Fibroblast of skin of right quadriceps (primary cell): ENCODE measurements at regions not wholly inside any gene's neighbourhood (a gene's known extent, or its start where the extent isn't known, plus 50 kb on each side); places are given as distances from the start of the nearest gene placed in this dataset.

Experiments
- DNase-seq: peaks from one replicate; pipeline ENCODE4 v3.0.0-alpha.2; 2013

DNA sequence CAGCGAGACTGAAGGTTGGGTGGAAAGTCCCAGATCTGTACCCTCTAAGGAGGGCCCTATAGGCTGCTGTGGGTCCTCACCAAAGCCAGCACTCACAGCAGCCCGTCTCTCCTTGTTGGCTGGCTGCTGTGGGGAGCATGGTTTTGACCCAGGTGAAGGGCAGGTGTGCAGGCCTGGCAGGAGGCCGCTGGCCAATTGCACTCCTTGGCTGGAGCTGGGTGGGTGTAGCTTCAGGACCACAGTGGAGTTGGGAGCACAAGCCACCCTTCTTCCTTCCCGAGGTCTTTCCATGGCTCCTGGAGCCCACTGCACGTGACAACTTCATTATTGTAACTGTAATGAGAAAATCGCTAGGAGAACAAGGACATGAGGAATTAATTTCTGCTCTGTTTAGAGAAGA lies 287.7 kb upstream of the FOXQ1 start:
- DNase-seq: no peak

- DNase-seq: no peak
These were observed 288.7 kb upstream of the FOXQ1 start for GRCh38 chr6:1023229-1023628.

GRCh38 chr6:1022719-1023118 lies 289.2 kb upstream of the FOXQ1 start:
- no peak for DNase-seq

- no peak for DNase-seq
These were observed 291.1 kb upstream of the FOXQ1 start for GRCh38 chr6:1020837-1021236.

- DNase-seq: no peak
These were observed 291.8 kb upstream of the FOXQ1 start for GRCh38 chr6:1020133-1020532.

DNA sequence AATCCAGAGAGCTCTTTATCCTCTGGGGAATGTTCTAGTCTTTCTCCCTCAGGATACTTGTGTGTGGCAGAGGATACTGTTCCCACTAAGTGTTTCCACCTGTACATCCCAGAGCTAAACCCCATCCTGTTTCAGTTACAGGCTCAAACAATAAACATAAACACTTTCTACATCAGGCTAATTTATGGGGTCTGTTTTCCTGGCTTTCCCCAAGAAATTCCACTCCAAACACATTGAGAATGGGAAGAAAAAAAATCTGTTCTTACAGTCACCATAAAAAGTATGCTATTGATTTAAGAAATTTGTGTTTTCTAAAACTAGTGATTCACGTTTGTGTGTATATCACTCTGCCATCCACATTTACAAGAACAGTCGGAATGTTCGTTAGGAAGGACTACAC lies 293.9 kb upstream of the FOXQ1 start:
- DNase-seq: no peak

DNA sequence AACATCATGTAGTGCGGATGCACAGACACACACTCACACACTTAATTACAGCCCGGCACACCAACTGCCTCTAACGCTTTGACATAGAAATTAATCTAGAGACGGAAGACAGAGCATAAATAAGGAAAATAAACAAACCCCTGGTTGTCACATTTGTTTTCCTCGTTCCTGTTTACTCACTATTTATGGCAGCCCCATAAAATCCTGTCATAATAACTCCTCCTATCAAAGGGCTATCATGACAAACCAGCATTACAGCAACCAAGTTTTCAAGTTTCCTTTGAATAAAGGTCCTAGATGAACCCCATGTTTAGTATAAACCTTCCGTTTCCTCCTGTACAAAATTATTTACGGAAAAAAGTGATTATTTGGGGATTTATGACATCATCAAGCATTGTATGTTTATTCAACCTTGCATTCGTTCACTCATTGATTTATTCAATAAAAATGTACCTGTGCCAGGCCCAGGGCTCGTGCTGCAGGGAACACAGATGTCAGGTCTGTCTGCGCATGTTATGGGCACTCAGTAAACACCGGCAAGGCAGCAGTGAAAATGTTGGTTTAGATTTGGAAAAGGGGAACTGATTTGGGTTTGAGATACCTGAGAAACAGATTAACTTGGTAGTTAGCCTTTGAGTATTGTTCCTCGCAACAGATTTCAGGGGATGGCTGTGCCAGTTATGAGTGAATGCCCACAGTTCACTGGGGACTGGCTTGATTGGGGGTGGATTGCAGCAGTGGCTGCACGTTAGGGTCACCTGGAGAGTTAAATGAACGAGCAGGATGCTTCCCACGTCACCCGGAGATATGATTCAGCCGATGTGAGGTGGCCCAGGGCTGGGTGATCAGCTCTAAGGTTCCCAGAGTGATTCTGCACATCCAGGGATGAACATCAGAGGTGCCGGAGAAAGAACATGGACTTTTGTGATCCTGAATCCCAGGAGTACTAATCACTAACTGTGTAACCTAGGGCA lies 295.3 kb upstream of the FOXQ1 start:
- no peak for DNase-seq

DNA sequence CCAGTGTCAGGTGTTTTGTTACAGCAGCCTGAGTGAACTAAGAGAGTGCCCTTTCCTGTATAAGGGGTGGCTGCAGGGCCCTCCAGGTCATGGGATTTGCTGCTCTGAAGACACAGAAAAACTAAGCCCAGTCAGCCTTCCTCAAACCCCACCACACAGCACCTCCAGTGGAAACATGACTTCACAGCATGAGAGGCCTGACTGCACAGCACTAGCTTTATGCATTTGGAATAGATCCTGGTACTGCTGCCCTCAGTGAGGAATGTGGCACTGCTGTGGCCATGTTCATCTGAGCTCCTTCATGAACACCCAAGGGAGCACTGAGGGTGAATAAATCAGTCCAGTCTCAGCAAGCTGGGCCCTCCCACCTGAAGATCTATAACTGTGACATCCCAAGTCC lies 296.1 kb upstream of the FOXQ1 start:
- DNase-seq: no peak

GRCh38 chr6:1014431-1014807 lies 297.5 kb upstream of the FOXQ1 start:
- DNase-seq: no peak

DNA sequence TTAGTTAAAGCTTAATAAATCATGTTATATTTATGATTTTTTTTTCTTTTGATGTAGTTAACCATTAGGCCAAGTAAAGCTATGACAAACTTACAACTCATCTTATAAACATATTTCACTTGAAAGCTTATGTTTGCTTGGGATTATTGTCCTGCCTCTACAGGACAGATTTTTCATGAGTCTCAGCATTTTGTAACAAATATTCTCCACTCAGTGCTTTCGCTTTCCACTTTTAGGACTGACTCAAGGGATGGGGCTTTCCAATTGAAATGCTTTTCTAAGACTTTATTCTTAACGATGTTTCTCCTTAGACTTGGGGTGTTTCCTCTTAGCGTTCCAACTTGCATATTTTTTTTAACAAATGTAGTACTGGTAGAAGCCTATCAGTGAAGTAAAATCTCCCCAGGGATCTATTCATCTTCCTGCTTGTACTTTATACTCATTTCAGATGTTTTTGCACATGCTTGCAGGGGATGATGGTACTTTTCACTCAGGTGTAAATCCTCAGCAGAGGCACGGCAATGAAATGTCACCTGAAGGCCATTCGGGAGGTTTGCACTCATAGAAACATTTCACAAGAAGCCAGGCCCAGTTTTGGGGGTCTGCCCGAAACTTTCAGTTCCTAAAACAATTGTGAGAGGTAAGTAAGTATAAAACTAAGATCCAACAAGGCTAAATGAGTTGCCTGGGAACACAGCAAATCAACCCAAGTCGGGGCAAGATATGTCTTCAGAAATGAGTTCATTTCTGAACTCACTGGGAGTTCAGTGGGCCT lies 298.1 kb upstream of the FOXQ1 start:
- DNase-seq: no peak

DNA sequence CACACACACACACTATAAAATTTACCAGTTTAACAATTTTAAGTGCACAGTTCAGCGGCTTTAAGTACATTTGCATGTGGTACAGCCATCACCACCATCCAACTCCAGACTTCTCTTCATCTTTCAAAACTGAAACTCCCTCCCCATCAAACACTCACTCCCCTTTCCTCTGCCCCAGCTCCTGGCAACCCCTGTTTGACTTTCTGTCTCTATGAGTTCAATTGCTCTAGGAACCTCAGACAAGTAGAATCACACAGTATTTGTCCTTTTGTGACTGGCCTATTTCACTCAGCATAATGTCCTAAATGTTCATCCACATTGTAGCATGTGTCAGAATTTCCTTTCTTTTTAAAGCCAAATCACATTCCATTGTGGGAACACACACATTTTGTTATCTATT lies 302.8 kb upstream of the FOXQ1 start:
- no peak for DNase-seq

DNA sequence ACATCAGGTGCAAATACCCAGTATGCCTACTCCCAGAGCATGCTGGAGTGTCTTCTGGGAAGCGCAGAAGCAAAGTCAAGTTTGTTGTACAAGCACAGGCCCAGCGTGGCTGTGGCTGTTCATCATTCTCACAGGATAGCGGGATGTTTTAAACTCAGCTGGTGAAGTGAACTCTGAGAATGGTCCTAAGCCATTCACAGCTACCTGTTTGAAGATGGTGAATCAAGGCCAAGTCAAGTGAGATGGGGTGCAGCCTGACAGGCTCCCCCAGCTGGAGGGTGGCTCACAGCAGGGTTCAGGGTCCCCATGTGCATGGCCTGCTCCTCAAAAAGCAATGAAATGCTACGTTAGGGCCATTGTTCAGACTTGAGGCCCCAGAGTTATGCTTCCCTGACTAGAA lies 304.7 kb upstream of the FOXQ1 start:
- no peak for DNase-seq

DNA sequence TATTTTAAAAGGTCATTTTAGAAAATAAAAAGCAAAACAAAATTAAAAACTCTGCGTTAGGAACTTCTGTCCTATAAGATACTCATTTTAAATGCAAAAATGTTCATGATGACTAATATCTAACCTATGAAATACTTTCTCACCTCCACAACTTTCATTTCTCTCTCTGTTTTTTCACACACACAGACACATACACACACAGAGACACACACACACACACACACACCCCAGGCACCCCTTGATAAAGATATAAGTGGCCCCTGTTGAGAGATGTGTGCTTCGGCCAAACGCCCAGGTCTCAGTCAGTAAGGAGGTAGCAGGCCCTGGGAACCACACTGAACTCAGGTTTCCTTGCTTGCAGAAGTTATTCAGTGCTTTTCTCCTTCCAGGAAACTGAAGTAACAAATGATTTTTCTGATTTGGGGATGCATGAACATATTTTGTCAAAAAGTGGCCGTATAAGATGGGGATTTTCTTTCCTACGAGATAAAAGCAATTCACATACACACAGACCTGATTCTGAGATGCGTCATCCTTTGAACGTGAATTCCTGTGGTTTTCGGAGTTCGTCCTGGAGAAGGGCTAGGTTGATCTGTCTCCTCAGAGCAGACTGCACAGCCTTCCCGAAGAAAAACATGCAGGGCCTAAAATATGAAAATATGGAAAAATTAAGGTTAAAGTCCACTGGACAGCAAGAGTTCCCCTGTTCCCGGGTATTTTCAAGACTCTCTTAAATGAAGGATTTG lies 306.8 kb upstream of the FOXQ1 start:
- DNase-seq: no peak

DNA sequence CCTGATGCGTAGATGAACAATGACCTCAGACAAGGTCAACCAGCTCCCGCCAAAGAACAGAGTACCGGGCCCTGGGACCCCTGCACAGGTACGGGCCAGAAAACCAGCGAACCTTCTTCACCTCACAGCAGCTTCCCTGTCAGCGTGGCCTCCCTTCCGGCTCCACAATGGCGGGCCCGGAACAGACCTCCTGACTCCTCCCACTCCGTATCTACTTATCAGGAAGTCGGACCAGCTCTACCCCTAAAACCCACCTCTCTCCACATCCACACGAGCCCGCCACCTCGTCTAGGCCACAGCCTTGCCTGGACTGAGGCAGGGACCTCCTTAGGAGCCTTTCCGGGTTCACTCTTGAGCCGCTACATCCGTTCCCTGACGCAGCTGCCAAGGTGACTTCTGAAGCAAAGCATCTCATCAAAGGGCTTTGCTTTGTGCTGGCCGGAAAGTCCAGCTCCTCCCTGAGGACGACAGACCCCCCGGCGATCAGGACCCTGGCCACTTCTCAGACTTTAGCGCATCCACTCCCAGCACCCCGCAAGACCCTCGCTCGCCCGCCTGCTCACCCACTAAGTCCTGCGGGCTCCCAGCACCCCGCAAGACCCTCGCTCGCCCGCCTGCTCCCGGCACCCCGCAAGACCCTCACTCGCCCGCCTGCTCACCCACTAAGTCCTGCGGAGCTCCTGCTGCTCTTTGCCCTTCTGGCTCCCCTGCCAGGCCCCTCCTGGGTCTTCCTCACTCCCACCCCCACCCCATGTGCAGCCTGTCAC lies 308.3 kb upstream of the FOXQ1 start:
- DNase-seq: no peak

DNA sequence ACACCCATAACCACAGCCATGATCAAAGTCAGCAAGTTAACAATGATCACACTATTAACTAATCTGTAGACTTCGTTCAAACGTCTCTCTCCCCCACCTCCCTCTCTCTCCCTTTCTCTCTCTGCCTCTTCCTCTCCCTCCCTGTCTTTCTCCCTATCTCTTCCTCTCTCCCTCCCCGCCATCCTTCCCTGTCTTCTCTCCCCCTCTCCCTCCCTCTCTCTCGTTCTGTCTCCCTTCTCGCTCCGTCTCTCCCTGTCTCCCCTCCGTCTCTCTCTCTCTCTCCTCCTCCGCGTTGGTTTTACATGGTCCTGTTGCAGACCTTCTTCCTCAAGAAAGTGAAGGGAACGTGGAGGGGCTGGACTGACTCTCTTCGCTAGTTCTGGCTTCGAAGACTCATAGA lies 308.9 kb upstream of the FOXQ1 start:
- no peak for DNase-seq

- no peak for DNase-seq
These were observed 308.9 kb upstream of the EXOC2 start for GRCh38 chr6:1001655-1002349.

DNA sequence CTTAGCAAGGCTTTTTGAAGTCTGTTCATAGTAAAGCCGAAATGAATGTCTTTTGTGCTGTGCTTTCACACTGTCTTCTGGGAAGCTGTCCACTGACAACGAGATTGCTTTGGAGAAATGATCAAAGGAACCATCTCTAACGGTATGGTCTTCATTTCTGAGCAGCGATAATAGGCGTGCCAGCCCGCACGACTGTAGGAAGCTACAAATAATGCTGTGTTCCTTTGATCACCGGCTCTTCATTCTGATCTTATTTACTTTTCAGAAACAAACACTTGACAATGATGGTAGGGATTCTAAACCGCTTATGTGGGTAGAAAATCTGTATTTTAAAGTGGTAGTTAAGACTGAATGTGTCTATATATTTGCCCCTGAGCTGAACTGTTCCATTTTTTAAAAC lies 306.6 kb upstream of the EXOC2 start:
- no peak for DNase-seq

- no peak for DNase-seq
These were observed 305.6 kb upstream of the EXOC2 start for GRCh38 chr6:998551-998950.

DNA sequence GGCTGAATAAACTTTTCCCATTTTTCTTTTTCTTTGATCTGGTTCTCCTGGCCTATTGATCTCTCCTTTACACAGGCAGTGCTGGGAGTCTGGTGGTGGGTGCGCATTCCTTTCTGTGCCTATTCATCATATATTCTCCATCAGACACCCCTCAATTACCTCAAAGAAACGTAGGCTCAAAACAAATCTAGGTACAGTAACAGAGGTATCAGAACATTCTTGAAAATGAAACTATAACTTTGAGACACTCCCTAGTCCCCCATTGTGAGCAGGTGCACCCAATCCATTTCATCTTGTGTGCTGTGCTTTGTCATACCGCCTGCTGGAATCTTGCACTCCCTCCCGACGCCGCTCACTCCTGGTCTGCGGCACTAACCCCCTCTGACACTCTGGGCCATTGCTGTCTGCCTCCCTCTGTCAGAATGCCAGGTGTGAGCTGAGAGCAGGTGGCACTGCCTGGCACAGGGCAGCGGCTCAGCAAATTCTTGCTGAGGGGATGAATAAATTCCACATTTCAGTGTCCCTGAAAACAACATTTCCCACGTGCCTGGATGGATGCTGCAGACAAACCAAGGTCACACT lies 303.4 kb upstream of the EXOC2 start:
- DNase-seq: no peak

DNA sequence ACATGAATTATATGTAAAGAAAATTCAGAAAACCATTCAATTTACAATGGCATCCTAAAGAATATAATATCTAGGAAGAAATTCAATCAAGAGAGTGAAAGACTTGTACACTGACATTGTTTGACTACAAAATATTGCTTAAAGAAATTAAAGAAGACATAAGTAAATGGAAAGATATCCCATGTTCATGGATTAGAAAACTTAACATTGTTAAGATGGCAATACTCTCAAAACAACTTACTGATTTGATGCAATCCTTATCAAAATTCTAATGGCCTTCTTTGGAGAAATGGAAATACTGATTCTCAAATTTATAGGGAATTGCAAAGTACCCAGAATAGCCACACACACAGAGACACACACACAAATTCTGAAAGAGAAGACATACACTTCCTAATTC lies 298.3 kb upstream of the EXOC2 start:
- DNase-seq: no peak

- no peak for DNase-seq
These were observed 291.1 kb upstream of the EXOC2 start for GRCh38 chr6:984031-984430.
